ENCODE measurements at regions not wholly inside any gene's neighbourhood (a gene's known extent, or its start where the extent isn't known, plus 50 kb on each side); places are given as distances from the start of the nearest gene placed in this dataset.
"Not testable (repeated sequence)": the region's sequence is repeated elsewhere in the genome, so short reads cannot be mapped to it uniquely, and the experiment has no call there.

DNA sequence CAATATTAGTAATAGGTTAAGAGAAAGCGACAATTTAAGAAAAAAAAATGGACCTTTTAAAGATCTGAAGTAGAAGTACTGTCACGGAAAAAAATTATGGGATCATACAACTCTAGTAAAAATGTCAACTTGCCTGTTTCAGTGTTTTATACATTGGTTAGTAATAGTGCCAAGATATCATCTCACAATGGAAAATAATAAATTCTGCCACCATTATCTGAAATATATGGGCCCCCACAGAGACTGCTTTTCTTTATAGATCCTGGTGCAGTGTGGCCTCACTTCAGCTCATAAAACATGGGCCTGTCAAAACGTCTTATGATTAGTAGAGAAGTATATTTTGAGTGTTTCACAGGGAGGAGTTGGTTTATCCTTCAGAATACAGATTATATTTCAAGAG, 266.3 kb upstream of the EPHA6 start:
- TF ChIP-seq POLR2A (IDR thresholded peaks at IDR 0.05) (no peak), POLR2AphosphoS5 (IDR thresholded peaks at IDR 0.05) (no peak)
- TF ChIP-seq, protein P1, sequence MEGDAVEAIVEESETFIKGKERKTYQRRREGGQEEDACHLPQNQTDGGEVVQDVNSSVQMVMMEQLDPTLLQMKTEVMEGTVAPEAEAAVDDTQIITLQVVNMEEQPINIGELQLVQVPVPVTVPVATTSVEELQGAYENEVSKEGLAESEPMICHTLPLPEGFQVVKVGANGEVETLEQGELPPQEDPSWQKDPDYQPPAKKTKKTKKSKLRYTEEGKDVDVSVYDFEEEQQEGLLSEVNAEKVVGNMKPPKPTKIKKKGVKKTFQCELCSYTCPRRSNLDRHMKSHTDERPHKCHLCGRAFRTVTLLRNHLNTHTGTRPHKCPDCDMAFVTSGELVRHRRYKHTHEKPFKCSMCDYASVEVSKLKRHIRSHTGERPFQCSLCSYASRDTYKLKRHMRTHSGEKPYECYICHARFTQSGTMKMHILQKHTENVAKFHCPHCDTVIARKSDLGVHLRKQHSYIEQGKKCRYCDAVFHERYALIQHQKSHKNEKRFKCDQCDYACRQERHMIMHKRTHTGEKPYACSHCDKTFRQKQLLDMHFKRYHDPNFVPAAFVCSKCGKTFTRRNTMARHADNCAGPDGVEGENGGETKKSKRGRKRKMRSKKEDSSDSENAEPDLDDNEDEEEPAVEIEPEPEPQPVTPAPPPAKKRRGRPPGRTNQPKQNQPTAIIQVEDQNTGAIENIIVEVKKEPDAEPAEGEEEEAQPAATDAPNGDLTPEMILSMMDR (IDR thresholded peaks at IDR 0.05 in 8 of 11, conservative IDR thresholded peaks at IDR 0.05 in 3 of 11) = no peak
- Histone ChIP-seq H3K27ac (no peak overlapping the region), H3K27me3 (replicated peaks in 1 of 7) (no peaks in the 10 kb centered on the region), H3K4me1 (no peaks in the 10 kb centered on the region), H3K9me3 (peaks cover 0 to 35% (median 30%) of the 10 kb centered on the region in 8 donors), H3K36me3 (no peaks in the 10 kb centered on the region), H3K4me3 (no peak overlapping the region)
- DNase-seq = no peak
- 54 to 74% (median 60%) methylated on average over 3 of the region's 3 CpGs for WGBS, 5 donors
- intact Hi-C loops (cut with DNase I; ENCODE audit: low total_unique reads) = no loop called here

DNA sequence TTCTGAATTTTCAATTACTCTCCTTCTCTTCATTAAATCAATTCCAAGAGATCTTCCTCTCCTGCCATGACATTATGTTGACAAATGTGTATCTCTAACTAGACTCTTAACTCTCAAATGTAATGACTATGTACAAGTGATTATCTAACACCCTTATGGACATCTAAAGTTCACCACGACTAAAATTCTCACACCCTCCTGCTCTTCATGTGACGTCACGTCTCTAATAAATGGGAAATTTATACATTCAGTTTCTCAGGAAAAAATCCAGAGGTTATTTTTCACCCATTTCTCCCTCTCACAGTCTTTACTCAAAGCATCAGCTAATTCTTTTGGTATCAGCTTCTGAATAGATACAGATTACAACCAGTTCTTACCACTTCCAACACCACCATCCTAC, 237.5 kb upstream of the EPHA6 start:
- H3K9me3 ChIP-seq = peaks cover 0 to 51% (median 43%) of the 10 kb centered on the region in 8 donors
- H3K4me3 ChIP-seq = no peak overlapping the region
- intact Hi-C loops (cut with DNase I; ENCODE audit: low total_unique reads) = no loop called here
- no peak overlapping the region for H3K27ac ChIP-seq
- no peaks in the 10 kb centered on the region for H3K4me1 ChIP-seq
- 79 to 91% (median 84%) methylated on average over 3 of the region's 3 CpGs for WGBS, 5 donors
- DNase-seq = no peak
- TF ChIP-seq POLR2AphosphoS5 (IDR thresholded peaks at IDR 0.05) = no peak
- TF ChIP-seq POLR2A (IDR thresholded peaks at IDR 0.05) = no peak
- TF ChIP-seq, protein P1 (IDR thresholded peaks at IDR 0.05 in 8 of 11, conservative IDR thresholded peaks at IDR 0.05 in 3 of 11) = no peak
- no peaks in the 10 kb centered on the region for H3K27me3 ChIP-seq (replicated peaks in 1 of 7)
- no peaks in the 10 kb centered on the region for H3K36me3 ChIP-seq

DNA sequence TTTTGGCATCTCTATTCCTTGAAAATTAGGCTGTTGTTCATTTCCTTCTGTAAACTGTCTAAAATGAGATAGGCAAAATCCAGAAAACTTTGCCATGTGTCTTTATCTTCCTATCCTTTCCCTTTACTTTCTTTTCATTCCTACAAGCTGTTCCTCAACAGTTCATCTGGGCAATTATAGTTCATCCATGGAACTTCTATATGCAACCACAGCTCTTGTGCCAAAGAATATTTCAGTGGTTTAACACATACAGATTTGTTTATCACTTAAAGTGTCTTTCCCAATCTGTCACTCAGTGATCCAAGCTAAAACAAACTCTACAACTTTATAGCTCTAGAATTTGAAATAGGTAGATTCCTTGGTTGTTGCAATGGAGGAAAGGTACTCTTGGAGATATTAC, 230.3 kb upstream of the EPHA6 start:
- no peak for DNase-seq
- no peaks in the 10 kb centered on the region for H3K4me1 ChIP-seq
- H3K9me3 ChIP-seq = peaks cover 0 to 22% (median 9%) of the 10 kb centered on the region in 8 donors
- H3K27me3 ChIP-seq (replicated peaks in 1 of 7) = no peaks in the 10 kb centered on the region
- H3K4me3 ChIP-seq = no peak overlapping the region
- H3K27ac ChIP-seq = no peak overlapping the region
- H3K36me3 ChIP-seq = no peaks in the 10 kb centered on the region
- intact Hi-C loops (cut with DNase I; ENCODE audit: low total_unique reads) = no loop called here
- TF ChIP-seq, protein P1 (IDR thresholded peaks at IDR 0.05 in 8 of 11, conservative IDR thresholded peaks at IDR 0.05 in 3 of 11) = no peak
- TF ChIP-seq POLR2A (IDR thresholded peaks at IDR 0.05) (no peak), POLR2AphosphoS5 (IDR thresholded peaks at IDR 0.05) (no peak)

DNA sequence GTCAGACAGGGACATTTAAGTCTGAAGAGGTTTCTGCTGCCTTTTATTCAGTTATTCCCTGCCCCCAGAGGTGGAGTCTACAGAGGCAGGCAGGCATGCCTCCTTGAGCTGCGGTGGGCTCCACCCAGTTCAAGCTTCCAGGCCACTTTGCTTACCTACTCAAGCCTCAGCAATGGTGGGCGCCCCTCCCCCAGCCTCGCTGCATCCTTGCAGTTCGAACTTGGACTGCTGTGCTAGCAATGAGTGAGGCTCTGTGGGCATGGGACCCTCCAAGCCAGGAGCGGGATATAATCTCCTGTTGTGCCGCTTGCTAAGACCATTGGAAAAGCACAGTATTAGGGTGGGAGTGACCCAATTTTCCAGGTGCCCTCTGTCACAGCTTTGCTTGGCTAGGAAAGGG, 207.5 kb upstream of the EPHA6 start:
- H3K4me1 ChIP-seq; intact Hi-C loops (cut with DNase I; ENCODE audit: low total_unique reads); H3K27ac ChIP-seq; H3K36me3 ChIP-seq; H3K9me3 ChIP-seq; H3K27me3 ChIP-seq (replicated peaks in 1 of 7); H3K4me3 ChIP-seq: not testable (repeated sequence)
- WGBS, 5 donors = 63 to 92% (median 78%) methylated on average over 3 to 6 of the region's 6 CpGs
- DNase-seq = peak; percentile 63

DNA sequence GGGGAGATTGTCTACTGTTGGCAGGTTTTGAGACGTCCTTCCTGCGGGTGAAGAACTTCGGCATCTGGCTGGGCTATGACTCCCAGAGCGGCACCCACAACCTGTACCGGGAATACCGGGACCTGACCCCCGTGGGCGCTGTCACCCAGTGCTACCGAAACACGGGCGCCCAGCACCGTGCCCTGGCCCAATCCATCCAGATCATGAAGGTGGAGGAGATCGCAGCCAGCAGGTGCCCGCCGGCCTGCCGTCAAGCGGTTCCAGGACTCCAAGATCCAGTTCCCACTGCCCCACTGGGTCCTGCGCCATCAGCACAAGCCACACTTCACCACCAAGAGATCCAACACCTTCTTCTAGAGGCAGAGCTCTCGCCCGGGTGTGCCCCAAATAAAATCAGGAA, 194.9 kb upstream of the EPHA6 start:
- DNase-seq = peak; percentile 58
- intact Hi-C loops (cut with DNase I; ENCODE audit: low total_unique reads) = no loop called here
- 91 to 99% (median 95%) methylated on average over 20 of the region's 20 CpGs for WGBS, 5 donors

More for the DNA sequence above, 194.9 kb upstream of the EPHA6 start:
- Histone ChIP-seq H3K9me3 (peaks cover 0 to 9% (median 0%) of the 10 kb centered on the region in 8 donors), H3K27me3 (replicated peaks in 1 of 7) (no peaks in the 10 kb centered on the region), H3K4me3 (no peak overlapping the region), H3K36me3 (no peaks in the 10 kb centered on the region), H3K27ac (no peak overlapping the region), H3K4me1 (no peaks in the 10 kb centered on the region)
- TF ChIP-seq, protein P1 (IDR thresholded peaks at IDR 0.05 in 8 of 11, conservative IDR thresholded peaks at IDR 0.05 in 3 of 11) = no peak
- TF ChIP-seq POLR2AphosphoS5 (IDR thresholded peaks at IDR 0.05) = no peak
- TF ChIP-seq POLR2A (IDR thresholded peaks at IDR 0.05) = no peak

Data from spleen (tissue), 11 donors.